Liver (tissue), 8 donors: ENCODE measurements at regions not wholly inside any gene's neighbourhood (a gene's known extent, or its start where the extent isn't known, plus 50 kb on each side); places are given as distances from the start of the nearest gene placed in this dataset.

Experiments used
- DNase-seq: peaks from one replicate; pipeline ENCODE4 v3.0.0-alpha.2; 2017; ENCODE audit warnings: low spot score
- H3K27ac ChIP-seq, 2 donors: one replicate each; pipeline ENCODE4 v1.7.0; 2013; ENCODE audit warnings: inconsistent platforms in 2 of 2, low read length in 2 of 2, control low read depth in 1 of 2, low read depth in 1 of 2, mild to moderate bottlenecking in 1 of 2
- H3K27me3 ChIP-seq, 4 donors: one replicate each; pipeline versions ENCODE4 v1.6.1 to v1.7.0; 2013; ENCODE audit warnings: low read length in 3 of 4, inconsistent platforms in 1 of 4, mild to moderate bottlenecking in 1 of 4, moderate library complexity in 1 of 4; ENCODE audit not compliant: control insufficient read depth in 4 of 4, insufficient read depth in 4 of 4
- H3K36me3 ChIP-seq, 4 donors: one replicate each; pipeline versions ENCODE4 v1.6.1 to v1.7.0; 2013; ENCODE audit warnings: low read length in 3 of 4, mild to moderate bottlenecking in 3 of 4, low read depth in 1 of 4, moderate library complexity in 1 of 4; ENCODE audit not compliant: control insufficient read depth in 4 of 4, insufficient read depth in 3 of 4
- H3K4me1 ChIP-seq, 4 donors: one replicate each; pipeline versions ENCODE4 v1.6.1 to v1.7.0; 2013; ENCODE audit warnings: low read length in 3 of 4, mild to moderate bottlenecking in 3 of 4, moderate library complexity in 1 of 4; ENCODE audit not compliant: control insufficient read depth in 4 of 4, insufficient read depth in 4 of 4
- H3K4me3 ChIP-seq, 3 donors: one replicate each; pipeline versions ENCODE4 v1.6.1 to v1.7.0; 2013; ENCODE audit warnings: low read length in 3 of 3, control low read depth in 1 of 3, low read depth in 1 of 3, mild to moderate bottlenecking in 1 of 3
- H3K9ac ChIP-seq, 2 donors: one replicate each; pipeline ENCODE4 v1.7.0; 2013; ENCODE audit warnings: low read length in 2 of 2, mild to moderate bottlenecking in 2 of 2, moderate library complexity in 2 of 2, control low read depth in 1 of 2, low read depth in 1 of 2
- H3K9me3 ChIP-seq, 4 donors: one replicate each; pipeline versions ENCODE4 v1.6.1 to v1.7.0; 2013; ENCODE audit warnings: low read length in 3 of 4; ENCODE audit not compliant: control insufficient read depth in 4 of 4
- EGR1 ChIP-seq, 2 donors: IDR thresholded peaks; 2 replicates each; pipeline ENCODE4 v1.6.1; 2016 to 2018; ENCODE audit warnings: antibody characterized with exemption in 2 of 2, low read depth in 2 of 2
- FOXA1 ChIP-seq: IDR thresholded peaks from 2 replicates; pipeline ENCODE4 v1.6.1; 2016; ENCODE audit warnings: antibody characterized with exemption
- FOXA2 ChIP-seq: IDR thresholded peaks from 2 replicates; pipeline ENCODE4 v1.6.1; 2016; ENCODE audit warnings: antibody characterized with exemption
- GABPA ChIP-seq, 2 donors: IDR thresholded peaks in 1 of 2; conservative IDR thresholded peaks in 1 of 2; 2 replicates each; pipeline ENCODE4 v1.6.1; 2016; ENCODE audit warnings: antibody characterized with exemption in 2 of 2, mild to moderate bottlenecking in 1 of 2, moderate library complexity in 1 of 2
- HNF4A ChIP-seq, 2 donors: conservative IDR thresholded peaks; 2 replicates each; pipeline ENCODE4 v1.6.1; 2016; ENCODE audit warnings: antibody characterized with exemption in 2 of 2, mild to moderate bottlenecking in 2 of 2
- HNF4G ChIP-seq: IDR thresholded peaks from 2 replicates; pipeline ENCODE4 v1.6.1; 2016; ENCODE audit warnings: antibody characterized with exemption
- JUND ChIP-seq, 2 donors: IDR thresholded peaks; 2 replicates each; pipeline ENCODE4 v1.6.1; 2016; ENCODE audit warnings: antibody characterized with exemption in 2 of 2
- NR2F2 ChIP-seq: IDR thresholded peaks from 2 replicates; pipeline ENCODE4 v1.6.1; 2016; ENCODE audit warnings: antibody characterized with exemption
- RAD21 ChIP-seq, 2 donors: IDR thresholded peaks; 2 replicates each; pipeline ENCODE4 v1.6.1; 2016; ENCODE audit warnings: antibody characterized with exemption in 2 of 2, mild to moderate bottlenecking in 2 of 2
- RXRA ChIP-seq, 2 donors: IDR thresholded peaks; 2 replicates each; pipeline ENCODE4 v1.6.1; 2017 to 2018; ENCODE audit warnings: antibody characterized with exemption in 2 of 2, mild to moderate bottlenecking in 1 of 2
- SP1 ChIP-seq: IDR thresholded peaks from 2 replicates; pipeline ENCODE4 v1.6.1; 2018; ENCODE audit warnings: antibody characterized with exemption, mild to moderate bottlenecking
- TAF1 ChIP-seq: conservative IDR thresholded peaks from 2 replicates; pipeline ENCODE4 v1.6.1; 2016; ENCODE audit warnings: antibody characterized with exemption, mild to moderate bottlenecking
- YY1 ChIP-seq: IDR thresholded peaks from 2 replicates; pipeline ENCODE4 v1.6.1; 2016; ENCODE audit warnings: antibody characterized with exemption, mild to moderate bottlenecking
- WGBS: extraction: QIAGEN DNeasy Blood & Tissue Kit; methylation state at CpG from one replicate; pipeline ENCODE4 v1.1.7; 2013; 5-methylcytosine and 5-hydroxymethylcytosine counted together
- TF ChIP-seq, protein P1 (sequence below): IDR thresholded peaks from 2 replicates; pipeline ENCODE4 v1.6.1; 2016; ENCODE audit warnings: antibody characterized with exemption
- TF ChIP-seq, protein P2 (sequence below): fragments of 150-350 bp; IDR thresholded peaks from 2 replicates; pipeline ENCODE4 v1.5.1; 2017; ENCODE audit warnings: improper control_type of control experiment, low read depth, low read length; ENCODE audit not compliant: missing input control
- TF ChIP-seq, protein P3 (sequence below): IDR thresholded peaks from 2 replicates; pipeline ENCODE4 v1.6.1; 2016; ENCODE audit warnings: antibody characterized with exemption
- TF ChIP-seq, protein P4 (sequence below): IDR thresholded peaks from 2 replicates; pipeline ENCODE4 v1.6.1; 2016; ENCODE audit warnings: antibody characterized with exemption
- TF ChIP-seq, protein P5 (sequence below): IDR thresholded peaks from 2 replicates; pipeline ENCODE4 v1.6.1; 2016; ENCODE audit warnings: antibody characterized with exemption, mild to moderate bottlenecking
- donor health status: healthy.
- donor health status: healthy.
- donor health status: healthy.
- donor health status: healthy.
- donor health status: healthy.

DNA sequence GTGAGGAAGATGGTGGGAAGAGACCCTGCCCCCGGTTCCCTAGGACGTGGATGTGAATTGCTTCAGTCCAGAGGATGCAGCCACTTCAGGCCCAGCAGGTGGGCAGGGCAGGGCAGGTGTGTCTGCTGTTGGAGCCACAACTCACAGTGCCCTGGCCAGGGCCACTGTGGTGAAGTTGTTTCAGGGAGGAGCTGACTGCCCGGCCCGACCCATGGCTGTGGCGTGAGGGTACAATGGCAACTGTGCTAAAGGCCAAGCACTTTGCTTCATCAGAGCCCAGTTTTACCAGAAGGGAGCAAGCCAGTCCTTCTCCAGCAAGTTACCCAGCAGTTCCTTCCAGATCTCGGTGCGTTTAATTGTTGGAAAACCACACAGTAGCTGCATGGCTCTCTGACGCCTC is 1174.4 kb downstream of the BRD1 start:
- Histone ChIP-seq H3K9ac (no peak overlapping the region), H3K27me3 (no peaks in the 10 kb centered on the region), H3K4me3 (no peak overlapping the region), H3K4me1 (no peaks in the 10 kb centered on the region), H3K36me3 (no peaks in the 10 kb centered on the region), H3K27ac (no peak overlapping the region), H3K9me3 (no peaks in the 10 kb centered on the region)
- 85% methylated on average over 8 of the region's 8 CpGs for WGBS
- TF ChIP-seq JUND (IDR thresholded peaks at IDR 0.05) (no peak), NR2F2 (no peak), EGR1 (IDR thresholded peaks at IDR 0.05; ENCODE audit: low read depth in 2 of 2) (no peak), RXRA (IDR thresholded peaks at IDR 0.05) (no peak), HNF4G (no peak), TAF1 (no peak), HNF4A (conservative IDR thresholded peaks at IDR 0.05) (no peak), YY1 (no peak), FOXA1 (no peak), RAD21 (IDR thresholded peaks at IDR 0.05) (no peak), GABPA (IDR thresholded peaks at IDR 0.05 in 1 of 2, conservative IDR thresholded peaks at IDR 0.05 in 1 of 2) (no peak), FOXA2 (no peak), SP1 (no peak)
- TF ChIP-seq, protein P1, sequence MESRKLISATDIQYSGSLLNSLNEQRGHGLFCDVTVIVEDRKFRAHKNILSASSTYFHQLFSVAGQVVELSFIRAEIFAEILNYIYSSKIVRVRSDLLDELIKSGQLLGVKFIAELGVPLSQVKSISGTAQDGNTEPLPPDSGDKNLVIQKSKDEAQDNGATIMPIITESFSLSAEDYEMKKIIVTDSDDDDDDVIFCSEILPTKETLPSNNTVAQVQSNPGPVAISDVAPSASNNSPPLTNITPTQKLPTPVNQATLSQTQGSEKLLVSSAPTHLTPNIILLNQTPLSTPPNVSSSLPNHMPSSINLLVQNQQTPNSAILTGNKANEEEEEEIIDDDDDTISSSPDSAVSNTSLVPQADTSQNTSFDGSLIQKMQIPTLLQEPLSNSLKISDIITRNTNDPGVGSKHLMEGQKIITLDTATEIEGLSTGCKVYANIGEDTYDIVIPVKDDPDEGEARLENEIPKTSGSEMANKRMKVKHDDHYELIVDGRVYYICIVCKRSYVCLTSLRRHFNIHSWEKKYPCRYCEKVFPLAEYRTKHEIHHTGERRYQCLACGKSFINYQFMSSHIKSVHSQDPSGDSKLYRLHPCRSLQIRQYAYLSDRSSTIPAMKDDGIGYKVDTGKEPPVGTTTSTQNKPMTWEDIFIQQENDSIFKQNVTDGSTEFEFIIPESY, result no peak
- TF ChIP-seq, protein P2, sequence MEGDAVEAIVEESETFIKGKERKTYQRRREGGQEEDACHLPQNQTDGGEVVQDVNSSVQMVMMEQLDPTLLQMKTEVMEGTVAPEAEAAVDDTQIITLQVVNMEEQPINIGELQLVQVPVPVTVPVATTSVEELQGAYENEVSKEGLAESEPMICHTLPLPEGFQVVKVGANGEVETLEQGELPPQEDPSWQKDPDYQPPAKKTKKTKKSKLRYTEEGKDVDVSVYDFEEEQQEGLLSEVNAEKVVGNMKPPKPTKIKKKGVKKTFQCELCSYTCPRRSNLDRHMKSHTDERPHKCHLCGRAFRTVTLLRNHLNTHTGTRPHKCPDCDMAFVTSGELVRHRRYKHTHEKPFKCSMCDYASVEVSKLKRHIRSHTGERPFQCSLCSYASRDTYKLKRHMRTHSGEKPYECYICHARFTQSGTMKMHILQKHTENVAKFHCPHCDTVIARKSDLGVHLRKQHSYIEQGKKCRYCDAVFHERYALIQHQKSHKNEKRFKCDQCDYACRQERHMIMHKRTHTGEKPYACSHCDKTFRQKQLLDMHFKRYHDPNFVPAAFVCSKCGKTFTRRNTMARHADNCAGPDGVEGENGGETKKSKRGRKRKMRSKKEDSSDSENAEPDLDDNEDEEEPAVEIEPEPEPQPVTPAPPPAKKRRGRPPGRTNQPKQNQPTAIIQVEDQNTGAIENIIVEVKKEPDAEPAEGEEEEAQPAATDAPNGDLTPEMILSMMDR, result no peak
- TF ChIP-seq, protein P3, sequence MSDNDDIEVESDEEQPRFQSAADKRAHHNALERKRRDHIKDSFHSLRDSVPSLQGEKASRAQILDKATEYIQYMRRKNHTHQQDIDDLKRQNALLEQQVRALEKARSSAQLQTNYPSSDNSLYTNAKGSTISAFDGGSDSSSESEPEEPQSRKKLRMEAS, result no peak
- TF ChIP-seq, protein P4, sequence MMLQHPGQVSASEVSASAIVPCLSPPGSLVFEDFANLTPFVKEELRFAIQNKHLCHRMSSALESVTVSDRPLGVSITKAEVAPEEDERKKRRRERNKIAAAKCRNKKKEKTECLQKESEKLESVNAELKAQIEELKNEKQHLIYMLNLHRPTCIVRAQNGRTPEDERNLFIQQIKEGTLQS, result no peak
- TF ChIP-seq, protein P5, sequence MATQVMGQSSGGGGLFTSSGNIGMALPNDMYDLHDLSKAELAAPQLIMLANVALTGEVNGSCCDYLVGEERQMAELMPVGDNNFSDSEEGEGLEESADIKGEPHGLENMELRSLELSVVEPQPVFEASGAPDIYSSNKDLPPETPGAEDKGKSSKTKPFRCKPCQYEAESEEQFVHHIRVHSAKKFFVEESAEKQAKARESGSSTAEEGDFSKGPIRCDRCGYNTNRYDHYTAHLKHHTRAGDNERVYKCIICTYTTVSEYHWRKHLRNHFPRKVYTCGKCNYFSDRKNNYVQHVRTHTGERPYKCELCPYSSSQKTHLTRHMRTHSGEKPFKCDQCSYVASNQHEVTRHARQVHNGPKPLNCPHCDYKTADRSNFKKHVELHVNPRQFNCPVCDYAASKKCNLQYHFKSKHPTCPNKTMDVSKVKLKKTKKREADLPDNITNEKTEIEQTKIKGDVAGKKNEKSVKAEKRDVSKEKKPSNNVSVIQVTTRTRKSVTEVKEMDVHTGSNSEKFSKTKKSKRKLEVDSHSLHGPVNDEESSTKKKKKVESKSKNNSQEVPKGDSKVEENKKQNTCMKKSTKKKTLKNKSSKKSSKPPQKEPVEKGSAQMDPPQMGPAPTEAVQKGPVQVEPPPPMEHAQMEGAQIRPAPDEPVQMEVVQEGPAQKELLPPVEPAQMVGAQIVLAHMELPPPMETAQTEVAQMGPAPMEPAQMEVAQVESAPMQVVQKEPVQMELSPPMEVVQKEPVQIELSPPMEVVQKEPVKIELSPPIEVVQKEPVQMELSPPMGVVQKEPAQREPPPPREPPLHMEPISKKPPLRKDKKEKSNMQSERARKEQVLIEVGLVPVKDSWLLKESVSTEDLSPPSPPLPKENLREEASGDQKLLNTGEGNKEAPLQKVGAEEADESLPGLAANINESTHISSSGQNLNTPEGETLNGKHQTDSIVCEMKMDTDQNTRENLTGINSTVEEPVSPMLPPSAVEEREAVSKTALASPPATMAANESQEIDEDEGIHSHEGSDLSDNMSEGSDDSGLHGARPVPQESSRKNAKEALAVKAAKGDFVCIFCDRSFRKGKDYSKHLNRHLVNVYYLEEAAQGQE, result no peak
- no peak for DNase-seq
